HG02938 (cell line): ENCODE measurements at regions not wholly inside any gene's neighbourhood (a gene's known extent, or its start where the extent isn't known, plus 50 kb on each side); places are given as distances from the start of the nearest gene placed in this dataset.

Experiments
- ATAC-seq: cut with Tn5 transposase; IDR thresholded peaks from one replicate; pipeline ENCODE4 v1.9.1; 2021; ENCODE audit warnings: mild to moderate bottlenecking, moderate library complexity; ENCODE audit not compliant: unreplicated experiment

DNA sequence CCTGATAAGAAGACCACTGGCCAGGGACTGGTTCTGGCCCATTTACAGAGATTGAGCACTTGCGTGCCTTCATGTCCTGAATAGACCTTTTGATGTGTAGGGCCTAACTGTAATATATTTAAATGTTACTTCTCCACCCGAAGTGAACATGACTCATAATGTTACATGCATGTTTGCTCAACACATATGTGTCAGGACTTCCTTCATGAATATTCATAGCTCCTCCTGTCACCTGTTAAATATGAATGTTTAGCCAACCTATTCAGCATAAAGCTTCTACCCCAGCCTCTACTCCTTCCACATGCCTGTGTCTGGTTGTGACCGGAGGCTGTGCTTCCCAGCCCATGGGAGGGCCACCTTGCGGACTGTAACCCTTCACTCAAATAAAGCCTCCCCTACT is 457.5 kb downstream of the IRX1 start:
- no peak for ATAC-seq

DNA sequence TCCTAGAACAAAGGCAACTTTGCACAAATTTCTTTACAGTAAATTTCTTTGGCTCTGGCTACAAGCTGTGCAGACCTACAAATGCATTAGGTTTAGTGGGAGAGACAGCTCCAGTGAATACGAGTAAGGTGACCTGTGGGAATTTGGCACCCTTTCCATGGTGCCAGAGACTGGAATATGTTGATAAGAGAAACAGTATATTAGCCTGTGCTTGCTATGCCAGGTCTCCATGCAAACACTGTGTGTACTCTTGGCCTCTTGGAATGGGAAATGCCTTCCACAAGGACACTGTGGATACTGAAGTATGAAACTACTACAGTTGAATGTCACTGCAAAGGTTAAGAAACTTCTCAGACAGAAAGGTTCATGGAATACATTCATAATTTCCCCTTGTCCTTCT is 458.5 kb downstream of the IRX1 start:
- ATAC-seq: no peak

DNA sequence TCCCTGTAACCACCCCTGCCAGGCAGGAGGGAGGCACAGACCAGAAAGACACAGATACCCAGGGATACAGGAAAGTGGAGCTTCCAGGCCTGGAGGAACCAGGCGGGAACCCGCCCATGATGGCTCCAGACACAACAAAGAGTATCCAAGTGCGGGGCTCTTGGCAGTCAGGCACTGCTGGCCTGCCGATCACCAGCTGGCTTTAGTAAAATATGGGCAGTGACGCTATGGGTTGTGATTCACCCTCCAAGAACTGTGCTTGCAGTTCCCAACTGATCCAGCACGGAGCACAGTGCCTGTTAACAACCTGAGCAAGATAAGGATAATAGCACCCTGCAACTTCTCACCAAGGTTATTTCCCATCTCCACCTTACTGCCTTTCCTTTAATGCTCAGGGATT is 463.3 kb downstream of the IRX1 start:
- no peak for ATAC-seq

DNA sequence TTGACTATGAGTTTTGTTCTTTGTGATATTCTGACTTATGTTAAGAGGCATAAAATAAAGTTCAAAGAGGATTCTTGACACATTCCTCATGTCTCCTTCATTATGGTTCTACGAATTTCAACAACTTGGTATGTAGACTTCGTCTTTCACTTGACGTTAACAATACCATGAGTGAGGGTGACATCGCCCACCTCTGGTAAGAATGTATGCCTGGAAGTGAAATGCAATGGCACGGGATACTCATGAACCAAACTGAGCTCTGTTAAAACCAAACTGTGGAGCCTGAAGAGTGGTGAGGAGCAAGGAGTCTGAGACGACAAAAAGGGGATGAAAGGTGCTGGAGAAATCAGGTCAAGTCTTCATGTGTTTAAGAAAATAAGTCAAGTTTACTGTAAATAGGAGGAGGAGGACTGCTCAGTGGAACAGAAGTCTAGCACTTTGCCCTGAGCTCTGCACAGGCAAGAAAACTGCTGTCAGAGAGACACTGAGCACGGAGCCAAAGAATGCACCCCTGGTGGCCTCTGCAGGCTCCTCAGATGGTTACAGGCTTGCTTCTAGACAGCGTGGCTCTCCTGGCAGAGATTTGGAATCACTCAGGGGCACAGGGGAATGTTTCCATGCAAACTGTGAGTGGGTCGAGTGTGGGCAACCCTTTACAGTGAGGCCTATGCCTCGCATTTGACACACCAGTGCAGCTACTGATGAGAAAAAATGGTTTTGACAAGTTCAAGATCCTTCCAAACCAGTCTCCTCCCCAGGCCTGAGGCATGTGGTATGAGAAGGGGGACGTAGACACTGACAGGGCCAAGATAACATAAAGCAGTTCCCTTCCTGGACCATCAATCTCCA is 470.1 kb downstream of the IRX1 start:
- no peak for ATAC-seq

GRCh38 chr5:4068171-4068570 is 472.5 kb downstream of the IRX1 start:
- ATAC-seq: no peak

GRCh38 chr5:4078544-4078943 is 482.9 kb downstream of the IRX1 start:
- no peak for ATAC-seq

- no peak for ATAC-seq
These were observed 484.2 kb downstream of the IRX1 start for GRCh38 chr5:4079831-4080230.

DNA sequence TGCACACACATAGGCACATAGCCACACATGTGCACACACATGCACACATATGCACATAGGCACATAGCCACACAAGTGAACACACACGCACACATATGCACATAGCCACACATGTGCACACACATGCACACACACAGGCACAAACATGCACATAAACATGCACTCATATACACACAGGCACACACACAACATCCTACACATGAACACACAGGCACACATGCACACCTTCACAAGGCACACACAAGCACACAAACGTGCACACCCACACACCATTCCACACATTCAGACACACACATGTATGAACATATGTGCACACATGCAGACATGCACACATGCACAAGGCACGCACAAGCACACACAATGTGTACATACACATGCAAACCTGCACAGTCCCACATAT is 484.7 kb downstream of the IRX1 start:
- ATAC-seq: no peak

GRCh38 chr5:4081059-4081458 is 485.4 kb downstream of the IRX1 start:
- no peak for ATAC-seq

GRCh38 chr5:4081466-4081865 is 485.8 kb downstream of the IRX1 start:
- no peak for ATAC-seq

DNA sequence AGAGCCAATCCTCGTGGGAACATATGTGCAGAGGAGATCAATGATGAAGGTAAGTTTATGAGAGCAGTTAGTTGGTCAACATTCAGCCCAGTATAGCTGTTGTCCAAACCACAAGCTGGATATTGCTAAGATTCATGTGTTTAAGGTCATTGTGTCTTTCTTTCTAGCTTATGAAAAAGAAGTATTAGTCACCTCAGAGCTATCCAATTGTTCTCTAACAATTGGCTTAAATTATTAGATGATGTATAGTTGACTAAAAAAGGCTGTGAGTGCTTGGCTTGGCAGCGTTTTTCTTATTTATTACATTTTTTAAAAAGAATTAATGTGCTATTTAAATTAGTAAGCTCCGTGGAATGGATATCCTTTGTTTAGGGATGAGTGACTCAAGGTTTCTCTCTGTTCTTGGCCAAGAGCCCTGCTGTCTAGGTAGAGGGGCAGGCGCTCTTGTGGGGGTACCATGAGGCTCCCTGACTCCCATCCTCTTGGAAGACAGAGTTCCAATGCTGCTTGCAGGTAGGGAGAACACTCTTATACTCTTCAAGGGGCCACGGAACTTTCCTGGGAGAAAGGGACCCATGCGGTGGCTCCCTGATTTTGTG is 487.4 kb downstream of the IRX1 start:
- ATAC-seq: no peak

GRCh38 chr5:4083591-4084337 is 488.1 kb downstream of the IRX1 start:
- no peak for ATAC-seq

DNA sequence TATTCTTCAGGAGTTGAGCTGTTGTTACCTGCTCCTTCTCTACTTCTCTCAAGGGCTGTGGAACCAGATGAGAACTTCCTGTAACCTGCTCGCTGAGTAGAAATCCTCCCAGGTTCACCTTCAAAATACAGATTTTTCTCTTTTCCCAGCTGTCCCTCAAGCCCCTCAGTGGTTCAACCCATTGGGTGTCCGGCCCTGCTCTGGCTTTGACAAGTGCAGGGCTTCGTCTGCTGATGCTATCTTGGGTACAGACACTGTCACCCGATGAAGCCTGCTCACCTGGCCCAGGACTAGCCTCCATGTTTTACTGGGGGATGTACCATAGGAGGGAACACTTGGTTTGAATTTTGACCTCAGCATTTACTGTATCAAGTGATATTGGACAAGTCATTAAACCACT is 490.4 kb downstream of the IRX1 start:
- no peak for ATAC-seq

- no peak for ATAC-seq
These were observed 491.5 kb downstream of the IRX1 start for GRCh38 chr5:4087110-4087509.

DNA sequence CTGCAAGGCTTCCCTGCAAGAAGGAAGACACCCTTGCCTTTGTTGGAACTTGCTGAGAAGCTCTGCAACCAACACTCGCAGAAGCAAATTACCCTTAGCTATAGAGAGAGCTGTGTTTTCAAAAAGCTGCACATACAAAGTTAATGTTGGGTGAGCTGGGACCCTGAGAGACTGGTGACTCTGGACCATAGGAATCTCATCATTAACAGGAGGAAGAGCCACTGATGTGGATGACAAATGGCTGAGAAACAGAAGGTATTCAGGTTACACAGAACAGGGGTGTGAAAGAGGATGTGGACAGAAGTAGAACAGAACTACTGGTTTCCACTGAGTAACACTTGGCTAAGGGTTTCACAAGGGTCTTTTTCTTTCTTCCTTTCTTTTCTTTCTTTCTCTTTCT is 493.5 kb downstream of the IRX1 start:
- ATAC-seq: no peak

GRCh38 chr5:4093236-4093635 is 497.6 kb downstream of the IRX1 start:
- ATAC-seq: no peak

DNA sequence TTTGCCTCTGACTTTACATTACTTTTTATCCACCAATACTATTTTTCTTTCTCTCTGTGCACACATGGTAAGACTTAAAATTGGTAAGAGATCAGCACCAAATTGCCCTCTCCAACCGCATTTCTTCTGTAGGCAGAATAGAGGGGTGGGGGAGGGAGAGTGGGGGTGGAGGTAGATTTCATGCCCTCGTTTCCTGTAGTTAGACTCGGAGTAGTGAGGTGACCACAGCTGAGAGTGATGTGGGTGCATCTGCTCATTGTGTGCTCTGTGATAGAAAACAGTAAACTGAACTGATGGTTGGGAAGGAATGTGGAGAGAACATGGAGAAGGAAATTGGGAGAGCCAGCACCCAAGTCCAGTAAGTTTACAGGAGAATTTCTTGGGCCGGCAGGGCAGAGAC is 498.3 kb downstream of the IRX1 start:
- no peak for ATAC-seq

GRCh38 chr5:4095918-4096630 is 500.4 kb downstream of the IRX1 start:
- ATAC-seq: no peak

DNA sequence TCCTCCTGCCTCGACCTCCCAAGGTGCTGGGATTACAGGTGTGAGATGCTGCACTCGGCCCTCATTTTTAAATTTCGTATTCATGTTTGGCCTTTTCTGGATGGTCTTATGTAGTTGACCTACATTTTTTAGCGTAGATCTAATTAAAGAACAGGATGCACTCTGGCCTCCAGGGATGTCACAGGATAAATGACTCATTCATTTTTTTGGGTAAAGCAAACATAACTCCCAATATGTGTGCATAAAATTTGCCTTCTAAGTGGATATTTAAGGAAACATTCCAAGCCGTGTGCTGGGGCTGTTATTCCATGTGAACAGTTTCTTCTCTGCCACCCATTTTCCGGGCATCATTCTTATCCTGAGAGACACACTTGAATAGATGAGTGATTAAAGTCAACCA is 501.6 kb downstream of the IRX1 start:
- no peak for ATAC-seq

DNA sequence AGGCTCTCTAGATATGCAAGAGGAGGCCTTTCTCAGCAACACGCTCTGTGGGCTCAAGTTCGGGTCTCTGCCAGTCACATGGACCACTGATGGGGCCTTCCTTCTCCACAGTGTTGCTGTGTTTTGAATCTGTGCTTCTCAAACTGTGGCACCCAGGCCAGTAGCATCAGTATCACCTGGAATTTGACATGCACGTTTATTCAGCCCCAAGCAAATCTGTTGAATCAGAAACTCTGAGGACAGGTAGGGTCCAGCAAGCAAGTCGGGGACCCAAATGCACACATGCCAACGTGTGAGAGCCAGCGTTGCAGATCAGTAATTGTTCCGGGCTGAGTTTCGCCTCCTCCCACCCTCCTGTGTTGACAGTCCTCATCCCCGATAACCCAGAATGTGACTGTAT is 502.6 kb downstream of the IRX1 start:
- ATAC-seq: no peak

DNA sequence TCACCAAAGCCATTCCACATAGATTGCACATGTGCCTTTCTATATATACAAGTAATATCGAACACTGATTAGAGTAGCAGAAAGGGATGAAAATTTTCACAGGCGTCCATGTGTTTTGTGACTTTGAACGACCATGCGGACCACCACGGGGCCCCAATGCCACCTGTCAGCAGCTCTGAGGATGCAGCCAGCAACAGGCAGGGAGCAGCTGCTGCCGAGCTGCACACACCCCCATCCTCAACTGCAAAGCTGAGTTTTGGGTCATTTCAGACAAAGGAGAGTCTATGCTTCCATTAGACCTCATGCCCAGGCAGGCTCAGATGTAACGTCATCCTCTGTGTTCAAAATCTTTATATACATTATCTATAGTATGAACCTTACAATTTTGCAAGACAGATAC is 503.8 kb downstream of the IRX1 start:
- ATAC-seq: no peak
